ENCODE measurements at regions not wholly inside any gene's neighbourhood (a gene's known extent, or its start where the extent isn't known, plus 50 kb on each side); places are given as distances from the start of the nearest gene placed in this dataset.

- Histone ChIP-seq H3K4me1 (ENCODE audit: control insufficient read depth in 1 of 2, insufficient read depth in 2 of 2, low read length in 2 of 2) (no peaks in the 10 kb centered on the region), H3K9me3 (ENCODE audit: control insufficient read depth in 1 of 2, insufficient read depth in 1 of 2, low read depth in 1 of 2, low read length in 2 of 2) (no peaks in the 10 kb centered on the region), H3K27ac (ENCODE audit: low read depth, low read length) (no peak overlapping the region), H4K20me1 (ENCODE audit: insufficient read depth) (no peaks in the 10 kb centered on the region), H3K9me2 (ENCODE audit: insufficient read depth) (no peaks in the 10 kb centered on the region), H3K27me3 (ENCODE audit: insufficient read depth, low read length) (no peaks in the 10 kb centered on the region), H3K36me3 (ENCODE audit: control insufficient read depth in 1 of 2, insufficient read depth in 2 of 2, low read length in 2 of 2) (no peaks in the 10 kb centered on the region), H3K4me2 (ENCODE audit: low read length) (no peak overlapping the region), H3K9ac (ENCODE audit: low read length) (no peak overlapping the region), H3K4me3 (replicated peaks in 1 of 2; ENCODE audit: low read depth in 1 of 2, low read length in 2 of 2) (no peak overlapping the region), H2AFZ (ENCODE audit: low read depth, low read length, poor library complexity, severe bottlenecking) (no peak overlapping the region), H3K79me2 (ENCODE audit: insufficient read depth, low read length) (no peaks in the 10 kb centered on the region)
- CTCF ChIA-PET, result no interaction called here
- DNase-seq (ENCODE audit: low read depth, low spot score), result no peak
- POLR2A ChIA-PET, result no interaction called here
- no peak for ATAC-seq
- TF ChIP-seq CTCF (IDR thresholded peaks at IDR 0.05 in 2 of 3, conservative IDR thresholded peaks at IDR 0.05 in 1 of 3; ENCODE audit: borderline replicate concordance in 1 of 3, insufficient read depth in 1 of 3, low read depth in 2 of 3, low read length in 2 of 3) (no peak), ZFX (IDR thresholded peaks at IDR 0.05) (no peak), CEBPB (IDR thresholded peaks at IDR 0.05; ENCODE audit: low read depth) (no peak), ELF1 (IDR thresholded peaks at IDR 0.05; ENCODE audit: borderline replicate concordance, low read depth) (no peak), RAD21 (IDR thresholded peaks at IDR 0.05; ENCODE audit: low read depth) (no peak), ZNF274 (IDR thresholded peaks at IDR 0.05; ENCODE audit: low read depth, low read length) (no peak), MAX (IDR thresholded peaks at IDR 0.05) (no peak), POLR2A (IDR thresholded peaks at IDR 0.05; ENCODE audit: borderline replicate concordance, extremely low read depth, insufficient read depth, insufficient read length) (no peak), EGR1 (IDR thresholded peaks at IDR 0.05; ENCODE audit: low read depth) (no peak), SRF (IDR thresholded peaks at IDR 0.05; ENCODE audit: low read depth) (no peak), REST (IDR thresholded peaks at IDR 0.05; ENCODE audit: low read depth) (no peak), SIN3A (IDR thresholded peaks at IDR 0.05; ENCODE audit: low read depth) (no peak), CBX3 (IDR thresholded peaks at IDR 0.05; ENCODE audit: low read depth) (no peak), YY1 (IDR thresholded peaks at IDR 0.05; ENCODE audit: extremely low read depth, insufficient replicate concordance, low read depth, low read length) (no peak), EZH2phosphoT487 (IDR thresholded peaks at IDR 0.05; ENCODE audit: borderline replicate concordance) (no peak)
- intact Hi-C loops (cut with micrococcal nuclease), result no loop called here
- RAD21 ChIA-PET (ENCODE audit: low non-redundant PET in 1 of 2, low total read pairs in 2 of 2, uncharacterized antibody in 2 of 2, unreplicated experiment in 2 of 2), result no interaction called here
- no TSS peak for BruUV-seq (replicated peaks)
These were observed 1135.0 kb upstream of the TENM3 start for GRCh38 chr4:181108237-181108636.

Measured in HCT116 (cell line).